CD4-positive, CD25-positive, alpha-beta regulatory T cell (primary cell): ENCODE measurements at regions not wholly inside any gene's neighbourhood (a gene's known extent, or its start where the extent isn't known, plus 50 kb on each side); places are given as distances from the start of the nearest gene placed in this dataset.
"Not testable (repeated sequence)": the region's sequence is repeated elsewhere in the genome, so short reads cannot be mapped to it uniquely, and the experiment has no call there.

Experiments used
- ATAC-seq, 2 donors: fragments of 150-1000 bp; cut with Tn5 transposase; one replicate each; pipeline ENCODE4 v1.10.0; 2021; ENCODE audit warnings: low read depth in 2 of 2, moderate number of reproducible peaks in 2 of 2, moderate library complexity in 1 of 2
- DNase-seq, 3 donors: peaks; one replicate each; pipeline versions ENCODE4 v3.0.0 to v3.0.0-alpha.2; 2012 to 2022; ENCODE audit warnings: mixed read lengths in 1 of 3
- H3K27ac ChIP-seq: one replicate; pipeline ENCODE4 v1.7.0; 2013; ENCODE audit warnings: mild to moderate bottlenecking, low read length; ENCODE audit not compliant: insufficient read depth, poor library complexity, severe bottlenecking
- H3K27me3 ChIP-seq: one replicate; pipeline ENCODE4 v1.7.0; 2013; ENCODE audit warnings: low read length; ENCODE audit not compliant: control insufficient read depth, insufficient read depth
- H3K36me3 ChIP-seq: one replicate; pipeline ENCODE4 v1.7.0; 2013; ENCODE audit warnings: mild to moderate bottlenecking, low read length, moderate library complexity; ENCODE audit not compliant: control insufficient read depth, insufficient read depth
- H3K4me1 ChIP-seq: 2 replicates; pipeline ENCODE4 v1.7.0; 2013; ENCODE audit warnings: mild to moderate bottlenecking, low read length; ENCODE audit not compliant: insufficient read depth, control insufficient read depth, poor library complexity, severe bottlenecking
- H3K4me3 ChIP-seq: one replicate; pipeline ENCODE4 v1.7.0; 2013; ENCODE audit warnings: low read depth, mild to moderate bottlenecking, low read length, moderate library complexity
- H3K9me3 ChIP-seq, 2 experiments: 1 replicate in 1 of 2; 2 replicates in 1 of 2; pipeline ENCODE4 v1.7.0; 2013; ENCODE audit warnings: low read length in 2 of 2, mild to moderate bottlenecking in 1 of 2, moderate library complexity in 1 of 2; ENCODE audit not compliant: control insufficient read depth in 2 of 2
- H3K27ac Mint-ChIP-seq, 3 donors: one replicate each; pipeline ENCODE4 v1.8.0; 2020 to 2022; ENCODE audit warnings: mild to moderate bottlenecking in 3 of 3, mixed read lengths in 3 of 3, moderate library complexity in 2 of 3
- H3K27me3 Mint-ChIP-seq: one replicate; pipeline ENCODE4 v1.8.0; 2022; ENCODE audit warnings: mild to moderate bottlenecking, mixed read lengths
- H3K36me3 Mint-ChIP-seq: one replicate; pipeline ENCODE4 v1.8.0; 2020; ENCODE audit warnings: mixed read lengths
- H3K4me1 Mint-ChIP-seq, 4 donors: one replicate each; pipeline ENCODE4 v1.8.0; 2020 to 2022; ENCODE audit warnings: mixed read lengths in 4 of 4, mild to moderate bottlenecking in 1 of 4
- H3K4me3 Mint-ChIP-seq, 4 donors: one replicate each; pipeline ENCODE4 v1.8.0; 2020 to 2022; ENCODE audit warnings: mild to moderate bottlenecking in 4 of 4, mixed read lengths in 4 of 4, moderate library complexity in 3 of 4
- H3K9me3 Mint-ChIP-seq, 7 donors: one replicate each; pipeline ENCODE4 v1.8.0; 2020 to 2022; ENCODE audit warnings: mixed read lengths in 7 of 7, mild to moderate bottlenecking in 3 of 7, moderate library complexity in 2 of 7

GRCh38 chr13:80497978-80498377 lies 157.1 kb upstream of the SPRY2 start:
- H3K9me3 Mint-ChIP-seq: peaks cover 3 to 18% (median 5%) of the 10 kb centered on the region in 7 donors
- Histone ChIP-seq H3K36me3 (no peaks in the 10 kb centered on the region), H3K4me3 (no peak overlapping the region), H3K4me1 (no peaks in the 10 kb centered on the region), H3K9me3 (no peaks in the 10 kb centered on the region), H3K27ac (no peak overlapping the region), H3K27me3 (no peaks in the 10 kb centered on the region)
- H3K36me3 Mint-ChIP-seq: no peaks in the 10 kb centered on the region
- no peak for ATAC-seq
- no peak for DNase-seq
- no peaks in the 10 kb centered on the region for H3K4me1 Mint-ChIP-seq
- no peaks in the 10 kb centered on the region for H3K27me3 Mint-ChIP-seq
- H3K4me3 Mint-ChIP-seq: no peak overlapping the region
- no peak overlapping the region for H3K27ac Mint-ChIP-seq

- Mint-ChIP-seq H3K9me3 (peaks cover 3 to 13% (median 6%) of the 10 kb centered on the region in 7 donors), H3K27ac (no peak overlapping the region), H3K27me3 (no peaks in the 10 kb centered on the region), H3K36me3 (no peaks in the 10 kb centered on the region), H3K4me3 (no peak overlapping the region), H3K4me1 (no peaks in the 10 kb centered on the region)
- H3K27ac ChIP-seq: no peak overlapping the region
- no peaks in the 10 kb centered on the region for H3K4me1 ChIP-seq
- no peak for DNase-seq
- H3K9me3 ChIP-seq: no peaks in the 10 kb centered on the region
- no peaks in the 10 kb centered on the region for H3K27me3 ChIP-seq
- no peak for ATAC-seq
- no peak overlapping the region for H3K4me3 ChIP-seq
- H3K36me3 ChIP-seq: no peaks in the 10 kb centered on the region
Observed at GRCh38 chr13:80497439-80497838, 156.5 kb upstream of the SPRY2 start.

GRCh38 chr13:80496721-80497397 lies 155.9 kb upstream of the SPRY2 start:
- no peak overlapping the region for H3K27ac ChIP-seq
- H3K4me3 Mint-ChIP-seq: no peak overlapping the region
- no peak for DNase-seq
- no peak for ATAC-seq
- no peaks in the 10 kb centered on the region for H3K4me1 Mint-ChIP-seq
- H3K27me3 Mint-ChIP-seq: no peaks in the 10 kb centered on the region
- H3K36me3 ChIP-seq: no peaks in the 10 kb centered on the region
- H3K4me3 ChIP-seq: no peak overlapping the region
- H3K27me3 ChIP-seq: no peaks in the 10 kb centered on the region
- H3K9me3 Mint-ChIP-seq: peaks cover 3 to 13% (median 6%) of the 10 kb centered on the region in 7 donors
- no peaks in the 10 kb centered on the region for H3K4me1 ChIP-seq
- H3K9me3 ChIP-seq: no peaks in the 10 kb centered on the region
- no peak overlapping the region for H3K27ac Mint-ChIP-seq
- H3K36me3 Mint-ChIP-seq: no peaks in the 10 kb centered on the region

- H3K36me3 Mint-ChIP-seq, H3K4me3 ChIP-seq, H3K27me3 ChIP-seq, H3K4me3 Mint-ChIP-seq, H3K9me3 ChIP-seq, H3K36me3 ChIP-seq, ATAC-seq, H3K27me3 Mint-ChIP-seq, H3K27ac Mint-ChIP-seq, DNase-seq, H3K4me1 Mint-ChIP-seq, H3K27ac ChIP-seq, H3K4me1 ChIP-seq: not testable (repeated sequence)
- H3K9me3 Mint-ChIP-seq: peaks cover 2 to 10% (median 3%) of the 10 kb centered on the region in 7 donors
Observed at GRCh38 chr13:80490491-80490943, 149.6 kb upstream of the SPRY2 start.

GRCh38 chr13:80486402-80486801 lies 145.5 kb upstream of the SPRY2 start:
- Mint-ChIP-seq H3K4me1 (no peaks in the 10 kb centered on the region), H3K27me3 (no peaks in the 10 kb centered on the region), H3K4me3 (no peak overlapping the region), H3K27ac (no peak overlapping the region), H3K9me3 (peaks cover 0 to 14% (median 3%) of the 10 kb centered on the region in 7 donors), H3K36me3 (no peaks in the 10 kb centered on the region)
- Histone ChIP-seq H3K27me3 (no peaks in the 10 kb centered on the region), H3K27ac (no peak overlapping the region), H3K36me3 (no peaks in the 10 kb centered on the region), H3K4me1 (no peaks in the 10 kb centered on the region), H3K4me3 (no peak overlapping the region), H3K9me3 (no peaks in the 10 kb centered on the region)
- ATAC-seq (no peak), DNase-seq (no peak)

GRCh38 chr13:80483157-80483556 lies 142.2 kb upstream of the SPRY2 start:
- Histone ChIP-seq H3K27me3 (no peaks in the 10 kb centered on the region), H3K27ac (no peak overlapping the region), H3K9me3 (no peaks in the 10 kb centered on the region), H3K4me3 (no peak overlapping the region), H3K4me1 (no peaks in the 10 kb centered on the region), H3K36me3 (no peaks in the 10 kb centered on the region)
- no peak overlapping the region for H3K4me3 Mint-ChIP-seq
- no peak for DNase-seq
- ATAC-seq: no peak
- no peaks in the 10 kb centered on the region for H3K4me1 Mint-ChIP-seq
- H3K27ac Mint-ChIP-seq: no peak overlapping the region
- H3K27me3 Mint-ChIP-seq: no peaks in the 10 kb centered on the region
- peaks cover 0 to 11% (median 3%) of the 10 kb centered on the region in 7 donors for H3K9me3 Mint-ChIP-seq
- no peaks in the 10 kb centered on the region for H3K36me3 Mint-ChIP-seq

GRCh38 chr13:80481588-80481987 lies 140.7 kb upstream of the SPRY2 start:
- ATAC-seq (no peak), DNase-seq (no peak)
- H3K36me3 Mint-ChIP-seq: no peaks in the 10 kb centered on the region
- H3K27me3 ChIP-seq: no peaks in the 10 kb centered on the region
- no peaks in the 10 kb centered on the region for H3K4me1 ChIP-seq
- no peak overlapping the region for H3K4me3 Mint-ChIP-seq
- no peak overlapping the region for H3K27ac Mint-ChIP-seq
- H3K9me3 Mint-ChIP-seq: peaks cover 0 to 10% (median 4%) of the 10 kb centered on the region in 7 donors
- no peaks in the 10 kb centered on the region for H3K9me3 ChIP-seq
- H3K27me3 Mint-ChIP-seq: no peaks in the 10 kb centered on the region
- H3K4me1 Mint-ChIP-seq: no peaks in the 10 kb centered on the region
- H3K27ac ChIP-seq: no peak overlapping the region
- H3K36me3 ChIP-seq: no peaks in the 10 kb centered on the region
- H3K4me3 ChIP-seq: no peak overlapping the region
